BJ (cell line): ENCODE measurements at regions not wholly inside any gene's neighbourhood (a gene's known extent, or its start where the extent isn't known, plus 50 kb on each side); places are given as distances from the start of the nearest gene placed in this dataset.

Experiments used
- CTCF ChIA-PET: fragments of 350-600 bp; formaldehyde crosslinking; extraction: SDS; loops from one replicate; lab custom pipeline; 2021; ENCODE audit warnings: antibody characterized with exemption, inconsistent platforms; lab: Yijun Ruan, JAX
- POLR2A ChIA-PET: fragments of 300-600 bp; sonication (Branson Sonifier 250); formaldehyde crosslinking; extraction: SDS; loops from one replicate; lab custom pipeline; 2021; ENCODE audit warnings: antibody characterized with exemption; lab: Charles Lee
- DNase-seq: peaks from one replicate; pipeline ENCODE4 v3.0.0-alpha.2; 2011; ENCODE audit warnings: low read depth
- H3K27me3 ChIP-seq: 2 replicates; pipeline ENCODE4 v1.6.0; 2011; ENCODE audit warnings: low read length; ENCODE audit not compliant: control insufficient read depth, insufficient read depth
- H3K36me3 ChIP-seq: 2 replicates; pipeline ENCODE4 v1.5.1; 2011; ENCODE audit warnings: low read length; ENCODE audit not compliant: control insufficient read depth, insufficient read depth
- H3K4me3 ChIP-seq: 2 replicates; pipeline ENCODE4 v1.5.1; 2011; ENCODE audit warnings: low read depth, mild to moderate bottlenecking, control low read depth, low read length
- CTCF ChIP-seq: IDR thresholded peaks from 2 replicates; pipeline ENCODE4 v1.5.1; 2011; ENCODE audit warnings: low read depth, mild to moderate bottlenecking, control low read depth, inconsistent platforms, low read length, moderate library complexity; ENCODE audit not compliant: insufficient read depth

- CTCF ChIA-PET: no interaction called here
- Histone ChIP-seq H3K4me3 (no peak overlapping the region), H3K27me3 (no peaks in the 10 kb centered on the region), H3K36me3 (no peaks in the 10 kb centered on the region)
- POLR2A ChIA-PET: no interaction called here
- DNase-seq: no peak
- TF ChIP-seq CTCF: no peak
Measured at GRCh38 chr6:12426121-12426520, 136.0 kb downstream of the EDN1 start.

GRCh38 chr6:12431023-12431422 lies 140.9 kb downstream of the EDN1 start:
- CTCF ChIA-PET: interaction anchor here (0.8 kb wide), 1 partner anchor 59 kb away, joined by 4 read pairs; no protein-coding TSS in a partner anchor
- DNase-seq: no peak

GRCh38 chr6:12436224-12436623 lies 146.1 kb downstream of the EDN1 start:
- CTCF ChIA-PET: no interaction called here
- DNase-seq: no peak

More at GRCh38 chr6:12431023-12431422, 140.9 kb downstream of the EDN1 start:
- POLR2A ChIA-PET: interaction anchor here (0.6 kb wide), 1 partner anchor 65 kb away, joined by 4 read pairs; no protein-coding TSS in a partner anchor
- no peak for TF ChIP-seq CTCF
- no peaks in the 10 kb centered on the region for H3K27me3 ChIP-seq
- no peak overlapping the region for H3K4me3 ChIP-seq
- no peaks in the 10 kb centered on the region for H3K36me3 ChIP-seq

GRCh38 chr6:12436683-12437082 lies 146.5 kb downstream of the EDN1 start:
- DNase-seq: no peak
- POLR2A ChIA-PET: no interaction called here

More at GRCh38 chr6:12436224-12436623, 146.1 kb downstream of the EDN1 start:
- no peak for TF ChIP-seq CTCF
- POLR2A ChIA-PET: no interaction called here
- Histone ChIP-seq H3K36me3 (no peaks in the 10 kb centered on the region), H3K27me3 (no peaks in the 10 kb centered on the region), H3K4me3 (no peak overlapping the region)

GRCh38 chr6:12439296-12439695 lies 149.1 kb downstream of the EDN1 start:
- ChIA-PET CTCF (interaction anchor here (0.7 to 0.8 kb wide), 2 partner anchors 9 to 17 kb away, joined by 3 read pairs; no protein-coding TSS in a partner anchor), POLR2A (no interaction called here)
- no peaks in the 10 kb centered on the region for H3K27me3 ChIP-seq
- no peak for TF ChIP-seq CTCF
- H3K36me3 ChIP-seq: no peaks in the 10 kb centered on the region
- DNase-seq: no peak
- H3K4me3 ChIP-seq: no peak overlapping the region

More at GRCh38 chr6:12436683-12437082, 146.5 kb downstream of the EDN1 start:
- CTCF ChIA-PET: no interaction called here
- no peak for TF ChIP-seq CTCF
- Histone ChIP-seq H3K4me3 (no peak overlapping the region), H3K36me3 (no peaks in the 10 kb centered on the region), H3K27me3 (no peaks in the 10 kb centered on the region)
